ENCODE measurements at regions not wholly inside any gene's neighbourhood (a gene's known extent, or its start where the extent isn't known, plus 50 kb on each side); places are given as distances from the start of the nearest gene placed in this dataset.

DNA sequence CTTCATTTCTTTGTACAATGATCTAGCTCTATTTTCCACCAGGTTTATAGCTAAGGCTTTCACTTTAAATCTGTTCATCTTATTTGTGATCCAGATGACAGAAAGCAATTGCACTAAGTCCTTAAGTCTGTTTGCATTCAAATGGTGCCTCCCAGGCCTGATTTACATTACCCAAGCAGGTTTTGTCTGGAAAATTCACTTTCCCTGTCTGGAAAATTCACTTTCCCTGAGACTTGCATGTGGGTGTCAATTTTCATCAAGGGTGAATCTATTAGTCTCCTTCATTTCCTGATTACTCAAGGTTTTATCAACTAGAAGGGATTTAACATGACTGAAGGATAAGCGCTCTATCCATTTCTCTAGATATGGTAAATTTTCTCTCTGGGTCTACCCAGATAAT is 1480.2 kb upstream of the GOT2 start:
- TF ChIP-seq, protein P1, sequence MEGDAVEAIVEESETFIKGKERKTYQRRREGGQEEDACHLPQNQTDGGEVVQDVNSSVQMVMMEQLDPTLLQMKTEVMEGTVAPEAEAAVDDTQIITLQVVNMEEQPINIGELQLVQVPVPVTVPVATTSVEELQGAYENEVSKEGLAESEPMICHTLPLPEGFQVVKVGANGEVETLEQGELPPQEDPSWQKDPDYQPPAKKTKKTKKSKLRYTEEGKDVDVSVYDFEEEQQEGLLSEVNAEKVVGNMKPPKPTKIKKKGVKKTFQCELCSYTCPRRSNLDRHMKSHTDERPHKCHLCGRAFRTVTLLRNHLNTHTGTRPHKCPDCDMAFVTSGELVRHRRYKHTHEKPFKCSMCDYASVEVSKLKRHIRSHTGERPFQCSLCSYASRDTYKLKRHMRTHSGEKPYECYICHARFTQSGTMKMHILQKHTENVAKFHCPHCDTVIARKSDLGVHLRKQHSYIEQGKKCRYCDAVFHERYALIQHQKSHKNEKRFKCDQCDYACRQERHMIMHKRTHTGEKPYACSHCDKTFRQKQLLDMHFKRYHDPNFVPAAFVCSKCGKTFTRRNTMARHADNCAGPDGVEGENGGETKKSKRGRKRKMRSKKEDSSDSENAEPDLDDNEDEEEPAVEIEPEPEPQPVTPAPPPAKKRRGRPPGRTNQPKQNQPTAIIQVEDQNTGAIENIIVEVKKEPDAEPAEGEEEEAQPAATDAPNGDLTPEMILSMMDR (IDR thresholded peaks at IDR 0.05; ENCODE audit: low read depth, low read length, poor library complexity, severe bottlenecking): no peak
- TF ChIP-seq EZH2phosphoT487 (IDR thresholded peaks at IDR 0.05; ENCODE audit: borderline replicate concordance, low read length): no peak

All from DOHH2 (cell line).